GM12892 (cell line): ENCODE measurements at regions not wholly inside any gene's neighbourhood (a gene's known extent, or its start where the extent isn't known, plus 50 kb on each side); places are given as distances from the start of the nearest gene placed in this dataset.

Experiments used
- POLR2A ChIP-seq: IDR thresholded peaks from 2 replicates; pipeline ENCODE4 v1.6.1; 2011; ENCODE audit warnings: low read depth, low read length, control low read depth
- POLR2AphosphoS5 ChIP-seq: IDR thresholded peaks from 2 replicates; pipeline ENCODE4 v1.6.1; 2011; ENCODE audit warnings: low read depth, low read length, control low read depth
- TAF1 ChIP-seq: IDR thresholded peaks from 2 replicates; pipeline ENCODE4 v1.6.1; 2011; ENCODE audit warnings: low read depth, mild to moderate bottlenecking, control low read depth, low read length, borderline replicate concordance

DNA sequence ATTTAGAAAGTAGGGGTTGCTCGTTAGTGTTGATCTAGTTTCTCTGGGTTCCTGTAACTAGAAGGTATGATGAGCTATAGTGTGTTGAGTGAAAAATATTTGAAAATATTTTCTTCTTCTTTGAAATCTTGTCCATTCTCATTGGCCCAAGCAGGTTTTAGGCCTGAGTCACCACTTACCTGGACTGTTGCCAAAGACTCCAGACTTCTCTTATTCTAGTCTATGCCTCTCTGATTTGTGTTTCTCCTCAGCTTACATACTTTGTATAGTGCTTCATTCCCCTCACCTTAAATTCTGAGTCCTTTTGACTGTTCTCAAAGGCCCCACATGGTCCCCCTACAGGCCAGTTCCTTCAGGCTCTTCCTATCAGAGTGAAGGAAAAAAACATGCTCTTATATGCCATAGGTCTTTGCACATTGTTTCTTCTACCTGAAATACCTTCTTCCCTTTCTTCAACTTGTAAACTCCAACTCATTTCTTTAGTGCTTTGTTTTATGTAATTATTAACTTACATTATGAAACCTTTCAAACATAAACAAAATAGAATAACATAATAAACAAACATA lies 258.2 kb downstream of the PPP1R2C start:
- TF ChIP-seq POLR2A (no peak), TAF1 (no peak), POLR2AphosphoS5 (no peak)
